Suprapubic skin (tissue), 4 donors: ENCODE measurements at regions not wholly inside any gene's neighbourhood (a gene's known extent, or its start where the extent isn't known, plus 50 kb on each side); places are given as distances from the start of the nearest gene placed in this dataset.

Experiments used
- DNase-seq, 2 donors: peaks; one replicate each; pipeline ENCODE4 v3.0.0-alpha.2; 2019; ENCODE audit warnings: low spot score in 2 of 2
- H3K27ac ChIP-seq: fragments of 200-600 bp; sonication (generic); one replicate; pipeline ENCODE4 v1.5.1; 2019
- H3K27me3 ChIP-seq: fragments of 200-600 bp; sonication (generic); one replicate; pipeline ENCODE4 v1.5.1; 2019
- H3K36me3 ChIP-seq: fragments of 200-600 bp; sonication (generic); one replicate; pipeline ENCODE4 v1.5.1; 2019
- H3K4me1 ChIP-seq: fragments of 200-600 bp; sonication (generic); one replicate; pipeline ENCODE4 v1.5.1; 2019
- H3K4me3 ChIP-seq: fragments of 200-600 bp; sonication (generic); one replicate; pipeline ENCODE4 v1.5.1; 2019; ENCODE audit warnings: mild to moderate bottlenecking
- H3K9me3 ChIP-seq: fragments of 200-600 bp; sonication (generic); one replicate; pipeline ENCODE4 v1.5.1; 2019
- CTCF ChIP-seq, 2 donors: fragments of 200-600 bp in 1 of 2; fragments of 450-650 bp in 1 of 2; sonication (generic) in 1 of 2; IDR thresholded peaks; one replicate each; pipeline ENCODE4 v1.5.1; 2016 to 2019; ENCODE audit warnings: antibody characterized with exemption in 2 of 2, mild to moderate bottlenecking in 1 of 2, moderate library complexity in 1 of 2
- EP300 ChIP-seq: sonication (generic); formaldehyde crosslinking; IDR thresholded peaks from one replicate; pipeline ENCODE4 v1.6.1; 2017; ENCODE audit warnings: antibody characterized with exemption
- POLR2A ChIP-seq, 2 donors: fragments of 450-650 bp; IDR thresholded peaks; one replicate each; pipeline ENCODE4 v1.6.1; 2017; ENCODE audit warnings: antibody characterized with exemption in 2 of 2, mild to moderate bottlenecking in 2 of 2, moderate library complexity in 2 of 2
- POLR2AphosphoS5 ChIP-seq, 3 donors: sonication (generic); formaldehyde crosslinking; IDR thresholded peaks; one replicate each; pipeline ENCODE4 v1.6.1; 2017; ENCODE audit warnings: antibody characterized with exemption in 3 of 3
- WGBS: methylation state at CpG from one replicate; pipeline ENCODE4 v1.1.5; 2018; 5-methylcytosine and 5-hydroxymethylcytosine counted together

DNA sequence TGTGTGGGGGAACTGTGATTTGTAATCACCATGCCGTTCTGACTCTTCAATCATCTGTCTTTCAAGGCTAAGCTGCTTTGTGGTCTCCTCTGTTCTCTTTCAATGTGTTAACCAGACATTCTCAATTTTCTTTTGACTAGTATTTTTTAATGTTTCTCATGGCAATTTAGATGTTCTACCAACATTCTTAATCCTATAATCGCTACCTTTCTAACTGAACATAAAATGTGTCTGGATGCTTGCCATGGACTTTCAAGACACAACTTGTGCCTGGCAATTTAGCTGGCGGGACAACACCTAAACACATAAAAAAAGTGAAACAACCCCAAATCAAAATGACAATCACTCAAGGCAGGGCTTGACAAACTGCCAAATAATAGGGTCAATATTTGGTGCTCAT lies 135.0 kb upstream of the ACKR3 start:
- DNase-seq, result no peak
- H3K27ac ChIP-seq, result no peak overlapping the region
- H3K9me3 ChIP-seq, result no peaks in the 10 kb centered on the region
- TF ChIP-seq POLR2A (IDR thresholded peaks at IDR 0.05), result no peak
- no peak for TF ChIP-seq POLR2AphosphoS5 (IDR thresholded peaks at IDR 0.05)
- no peak for TF ChIP-seq CTCF (IDR thresholded peaks at IDR 0.05)
- no peak overlapping the region for H3K4me3 ChIP-seq
- no peaks in the 10 kb centered on the region for H3K27me3 ChIP-seq
- WGBS, result 38% methylated on average over 3 of the region's 3 CpGs
- H3K36me3 ChIP-seq, result no peaks in the 10 kb centered on the region
- H3K4me1 ChIP-seq, result no peaks in the 10 kb centered on the region

DNA sequence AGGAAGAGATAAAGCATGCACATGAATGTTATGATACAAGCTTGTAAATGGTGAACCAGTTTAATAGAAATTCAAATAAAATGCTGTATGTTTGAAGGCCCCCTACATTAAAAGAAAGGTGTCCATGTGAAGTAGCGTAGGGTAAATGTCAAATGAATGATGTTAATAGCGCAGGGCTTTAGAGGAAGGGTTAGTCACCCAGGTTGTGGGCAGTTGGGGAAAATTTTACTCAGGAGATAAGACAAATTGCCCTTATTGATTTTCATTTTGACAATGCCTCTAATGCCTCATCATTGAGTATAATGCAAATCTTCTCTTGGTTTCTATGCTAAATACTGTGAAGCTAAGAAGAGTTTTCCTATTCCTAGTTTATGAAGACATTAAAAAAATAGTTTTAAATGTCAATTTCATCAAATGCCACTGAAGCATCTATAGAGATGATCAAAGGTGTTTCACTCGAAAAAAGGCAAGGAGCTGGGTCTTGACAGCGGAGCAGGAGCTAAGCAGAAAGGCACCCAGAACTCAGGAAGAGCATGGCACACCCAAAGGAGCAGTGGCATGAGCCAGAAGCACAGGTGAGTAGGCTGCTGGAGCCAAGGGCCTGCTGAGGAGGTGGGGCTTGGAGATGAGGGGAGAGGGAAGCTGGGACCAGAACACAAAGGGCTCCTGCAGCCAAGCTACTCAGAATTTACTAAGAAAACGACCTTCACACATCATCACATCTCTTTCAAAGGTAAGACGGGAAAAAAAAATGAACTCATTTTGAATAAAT lies 129.3 kb upstream of the ACKR3 start:
- Histone ChIP-seq H3K9me3 (no peaks in the 10 kb centered on the region), H3K27ac (no peak overlapping the region), H3K27me3 (no peaks in the 10 kb centered on the region), H3K4me1 (no peaks in the 10 kb centered on the region), H3K4me3 (no peak overlapping the region), H3K36me3 (no peaks in the 10 kb centered on the region)
- no peak for DNase-seq
- TF ChIP-seq CTCF (IDR thresholded peaks at IDR 0.05) (no peak), POLR2A (IDR thresholded peaks at IDR 0.05) (no peak), POLR2AphosphoS5 (IDR thresholded peaks at IDR 0.05) (no peak), EP300 (no peak)
- WGBS, result 80% methylated on average over 6 of the region's 6 CpGs

- no peak for DNase-seq
- Histone ChIP-seq H3K4me1 (peaks cover 6% of the 10 kb centered on the region), H3K36me3 (no peaks in the 10 kb centered on the region), H3K4me3 (no peak overlapping the region), H3K27me3 (no peaks in the 10 kb centered on the region), H3K27ac (no peak overlapping the region), H3K9me3 (no peaks in the 10 kb centered on the region)
- TF ChIP-seq POLR2A (IDR thresholded peaks at IDR 0.05) (no peak), EP300 (no peak), CTCF (IDR thresholded peaks at IDR 0.05) (no peak), POLR2AphosphoS5 (IDR thresholded peaks at IDR 0.05) (no peak)
- 75% methylated on average over 3 of the region's 3 CpGs for WGBS
These were observed 125.4 kb upstream of the ACKR3 start for GRCh38 chr2:236444187-236444586.

- no peak for DNase-seq
- Histone ChIP-seq H3K36me3 (no peaks in the 10 kb centered on the region), H3K4me1 (peaks cover 11% of the 10 kb centered on the region), H3K4me3 (no peak overlapping the region), H3K27me3 (no peaks in the 10 kb centered on the region), H3K9me3 (no peaks in the 10 kb centered on the region), H3K27ac (no peak overlapping the region)
- TF ChIP-seq POLR2A (IDR thresholded peaks at IDR 0.05) (no peak), CTCF (IDR thresholded peaks at IDR 0.05) (no peak), POLR2AphosphoS5 (IDR thresholded peaks at IDR 0.05) (no peak), EP300 (no peak)
- WGBS, result 80% methylated on average over 2 of the region's 2 CpGs
These were observed 123.9 kb upstream of the ACKR3 start for GRCh38 chr2:236445678-236446077.

GRCh38 chr2:236446521-236446920 lies 123.1 kb upstream of the ACKR3 start:
- no peak for DNase-seq
- Histone ChIP-seq H3K4me1 (peaks cover 11% of the 10 kb centered on the region), H3K27me3 (no peaks in the 10 kb centered on the region), H3K4me3 (no peak overlapping the region), H3K9me3 (no peaks in the 10 kb centered on the region), H3K36me3 (no peaks in the 10 kb centered on the region), H3K27ac (no peak overlapping the region)
- 90% methylated on average over 6 of the region's 9 CpGs for WGBS
- TF ChIP-seq CTCF (IDR thresholded peaks at IDR 0.05) (no peak), POLR2AphosphoS5 (IDR thresholded peaks at IDR 0.05) (no peak), POLR2A (IDR thresholded peaks at IDR 0.05) (no peak), EP300 (no peak)
